ENCODE measurements at regions not wholly inside any gene's neighbourhood (a gene's known extent, or its start where the extent isn't known, plus 50 kb on each side); places are given as distances from the start of the nearest gene placed in this dataset.

- TF ChIP-seq CTCF (conservative IDR thresholded peaks at IDR 0.05; ENCODE audit: low read length) (no peak), EZH2phosphoT487 (IDR thresholded peaks at IDR 0.05; ENCODE audit: borderline replicate concordance) (no peak)
Observed at GRCh38 chr3:55292360-55292759, 194.7 kb downstream of the WNT5A start.

Data from Loucy (cell line).